HG03045 (cell line): ENCODE measurements at regions not wholly inside any gene's neighbourhood (a gene's known extent, or its start where the extent isn't known, plus 50 kb on each side); places are given as distances from the start of the nearest gene placed in this dataset.

Source experiments
- ATAC-seq: cut with Tn5 transposase; IDR thresholded peaks from one replicate; pipeline ENCODE4 v1.9.1; 2021; ENCODE audit warnings: mild to moderate bottlenecking, moderate library complexity; ENCODE audit not compliant: unreplicated experiment

DNA sequence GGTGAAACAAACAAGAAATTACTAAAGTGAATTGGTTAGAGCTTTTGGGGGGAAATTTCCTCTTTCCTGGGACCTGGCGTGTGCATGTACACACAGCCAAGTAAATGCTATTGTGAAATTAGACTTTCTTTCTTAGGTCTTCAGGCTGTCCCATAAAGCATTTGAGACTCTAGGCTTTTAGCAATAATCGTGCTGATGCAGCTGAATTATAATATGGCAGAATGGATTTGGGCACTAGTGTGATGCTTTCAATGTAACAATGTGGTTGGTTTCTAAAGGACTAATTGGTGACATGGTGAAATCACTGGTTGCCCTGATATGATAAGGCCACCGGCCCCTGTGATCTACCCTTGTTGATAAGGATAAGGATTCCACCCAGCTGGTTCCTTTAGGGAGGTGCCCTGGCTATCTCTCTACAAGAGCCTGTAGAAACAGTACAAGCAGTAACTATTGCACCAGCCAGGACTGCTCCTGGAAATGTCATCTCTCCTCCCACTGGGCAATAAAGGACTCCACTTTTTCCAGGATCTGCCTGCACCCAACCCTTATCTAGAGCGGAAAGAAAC, 164.1 kb downstream of the TFAP2A start:
- ATAC-seq: no peak

DNA sequence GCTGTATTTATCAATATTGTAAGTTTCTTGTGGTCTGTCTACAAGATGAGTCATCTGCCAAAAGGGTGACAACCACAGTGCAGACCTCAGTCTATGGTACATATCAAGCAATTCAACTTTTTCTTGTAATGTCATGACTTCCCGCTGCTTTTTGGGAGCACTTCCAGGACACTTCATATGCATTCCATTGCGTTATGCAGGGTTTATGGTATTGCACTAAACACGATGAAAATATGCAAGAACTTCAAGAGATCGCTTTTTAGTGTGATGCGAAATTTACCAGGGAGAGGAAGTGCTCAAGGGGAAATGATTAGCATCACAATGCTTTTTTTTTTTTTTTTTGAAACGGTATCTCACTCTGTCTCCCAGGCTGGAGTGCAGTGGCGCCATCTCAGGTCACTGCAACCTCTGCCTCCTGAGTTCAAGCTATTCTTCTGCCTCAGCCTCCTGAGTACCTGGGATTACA, 166.5 kb downstream of the TFAP2A start:
- ATAC-seq: no peak

DNA sequence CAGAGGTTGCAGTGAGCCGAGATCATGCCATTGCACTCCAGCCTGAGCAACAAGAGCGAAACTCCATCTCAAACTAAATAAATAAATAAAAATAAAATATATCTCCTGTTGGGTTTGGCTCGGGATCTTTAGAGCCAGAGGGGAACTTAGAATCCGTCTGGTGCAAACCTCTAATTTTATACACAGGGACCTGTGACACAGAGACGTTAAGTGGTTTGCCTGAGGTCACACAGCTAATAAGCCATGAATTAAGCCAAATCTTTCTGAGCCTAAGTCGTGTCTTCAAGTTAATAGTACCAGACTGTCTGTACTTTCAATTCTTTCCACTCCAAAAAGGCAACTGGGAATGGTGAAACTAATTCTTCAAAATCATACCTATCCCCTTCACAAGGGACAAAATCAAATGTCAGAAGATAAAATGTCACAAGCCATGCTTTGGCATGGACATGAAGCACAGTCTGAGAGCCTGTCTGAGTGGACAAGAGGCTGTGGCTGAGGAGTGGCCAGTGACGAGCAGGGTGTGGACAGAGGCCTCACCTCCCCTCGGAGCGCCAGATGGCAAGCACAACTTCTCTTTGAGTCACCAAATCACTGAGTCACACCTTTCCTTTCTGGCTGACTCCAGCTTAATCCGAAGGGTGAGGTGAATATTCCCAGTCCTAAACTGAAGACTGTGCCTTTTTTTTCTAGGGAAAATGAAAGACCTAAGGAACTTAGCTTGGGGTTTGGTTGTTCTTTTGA, 177.4 kb downstream of the TFAP2A start:
- no peak for ATAC-seq

DNA sequence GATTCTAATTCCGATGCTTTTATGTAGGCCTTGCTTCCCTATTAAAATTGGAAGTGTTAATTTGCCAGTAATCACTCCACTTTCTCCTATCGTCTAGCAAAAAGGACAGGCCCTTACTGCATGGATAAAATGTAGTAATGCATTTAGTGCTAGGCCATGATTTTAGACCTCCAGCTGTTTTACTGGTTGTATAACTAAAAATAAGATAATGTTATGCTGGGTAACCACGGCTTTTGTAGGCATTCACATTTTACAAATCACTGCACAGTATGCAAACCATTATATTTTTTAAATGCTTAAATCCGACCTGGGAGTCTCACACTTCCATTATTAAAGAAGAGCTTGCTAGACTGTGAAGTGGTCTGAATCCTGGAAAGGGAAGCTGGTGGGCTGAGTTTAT, 179.5 kb downstream of the TFAP2A start:
- no peak for ATAC-seq

DNA sequence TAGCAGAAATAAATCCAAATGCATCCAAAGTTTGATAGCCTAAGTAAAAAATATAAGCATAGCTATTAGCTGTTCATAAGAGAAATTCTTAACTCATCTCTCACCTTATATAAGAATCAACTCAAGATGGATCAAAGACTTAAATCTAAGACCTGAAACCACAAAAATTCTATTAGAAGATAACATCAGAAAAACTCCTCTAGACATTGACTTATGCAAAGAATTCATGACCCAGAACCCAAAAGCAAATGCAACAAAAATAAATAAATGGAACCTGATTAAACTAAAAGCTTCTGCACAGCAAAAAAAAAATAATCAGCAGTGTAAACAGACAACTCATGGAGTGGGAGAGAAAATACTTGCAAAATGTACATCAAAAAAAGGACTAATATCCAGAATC, 184.3 kb downstream of the TFAP2A start:
- no peak for ATAC-seq

DNA sequence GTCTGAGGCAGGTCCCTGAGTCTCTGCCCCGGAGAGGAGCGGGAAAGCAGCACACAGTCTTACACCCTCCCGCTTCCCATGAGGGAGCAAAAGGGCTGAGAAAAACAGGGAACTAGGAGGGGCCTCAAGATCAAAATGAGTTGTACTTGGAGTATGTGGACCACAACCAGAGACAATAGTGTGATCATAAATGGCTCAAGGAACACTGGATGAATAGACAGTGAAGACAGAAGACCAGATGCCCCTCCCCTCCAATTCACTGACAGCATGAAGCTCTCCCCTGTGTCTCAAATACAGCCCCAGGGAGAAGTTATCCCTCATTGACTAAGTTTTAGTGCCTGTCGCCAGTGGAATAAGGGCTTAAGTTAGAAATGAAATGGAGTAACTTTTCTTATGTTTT, 191.0 kb downstream of the TFAP2A start:
- ATAC-seq: no peak

DNA sequence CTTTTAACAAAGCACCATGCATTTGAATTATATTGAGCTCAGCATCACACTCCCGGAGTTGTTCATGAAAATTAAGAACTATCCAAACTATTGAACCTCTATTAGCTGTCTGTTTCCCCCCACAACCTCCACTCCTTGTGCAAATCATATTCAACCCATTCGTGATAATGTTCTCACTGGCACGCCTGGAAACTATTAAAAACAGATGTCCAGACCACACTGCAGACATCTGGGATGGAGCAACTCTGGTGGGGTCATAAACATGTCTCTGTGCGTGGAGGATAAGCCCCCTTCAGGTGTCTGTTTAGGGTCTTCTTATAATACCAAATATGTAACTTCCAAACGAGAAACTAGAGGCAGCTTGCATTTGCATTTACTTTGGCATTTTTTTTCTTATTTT, 193.7 kb downstream of the TFAP2A start:
- no peak for ATAC-seq

DNA sequence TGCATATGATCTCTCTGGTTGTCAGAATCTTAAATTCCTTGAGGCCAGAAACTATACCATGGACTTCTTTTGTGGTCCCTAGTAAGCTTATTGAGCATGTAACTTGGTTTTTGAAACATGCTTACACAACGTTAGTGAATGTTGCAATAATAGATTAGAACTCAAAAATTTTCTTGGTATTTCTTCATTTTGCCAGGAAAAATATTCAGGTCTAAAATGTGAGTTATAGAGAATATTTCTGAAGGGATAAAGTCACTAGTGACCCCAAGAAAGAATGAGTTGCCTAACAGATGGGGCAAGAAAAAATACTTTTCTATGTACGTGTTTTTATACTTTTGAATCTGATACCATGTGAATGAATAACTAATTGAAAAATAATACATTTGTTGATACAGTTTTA, 195.4 kb downstream of the TFAP2A start:
- ATAC-seq: no peak

DNA sequence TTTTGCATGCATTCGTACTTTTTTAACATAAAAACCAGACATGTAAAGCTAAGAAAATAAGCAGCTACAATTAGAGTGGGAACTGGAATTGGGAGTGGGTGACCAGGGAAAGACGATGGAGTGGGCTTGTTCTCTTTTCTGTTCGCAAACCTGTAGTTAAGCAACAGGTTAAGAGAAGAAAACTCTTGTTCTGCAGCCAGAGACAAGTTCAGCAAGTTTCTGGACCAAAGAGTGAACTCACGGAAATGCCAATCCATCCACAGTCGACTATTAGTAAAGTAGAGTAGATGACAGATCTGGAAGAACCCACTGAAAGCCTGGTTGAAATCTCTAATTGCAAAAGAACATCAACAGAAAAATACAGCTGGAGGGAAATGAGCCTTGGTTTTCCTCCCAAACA, 197.8 kb downstream of the TFAP2A start:
- no peak for ATAC-seq

DNA sequence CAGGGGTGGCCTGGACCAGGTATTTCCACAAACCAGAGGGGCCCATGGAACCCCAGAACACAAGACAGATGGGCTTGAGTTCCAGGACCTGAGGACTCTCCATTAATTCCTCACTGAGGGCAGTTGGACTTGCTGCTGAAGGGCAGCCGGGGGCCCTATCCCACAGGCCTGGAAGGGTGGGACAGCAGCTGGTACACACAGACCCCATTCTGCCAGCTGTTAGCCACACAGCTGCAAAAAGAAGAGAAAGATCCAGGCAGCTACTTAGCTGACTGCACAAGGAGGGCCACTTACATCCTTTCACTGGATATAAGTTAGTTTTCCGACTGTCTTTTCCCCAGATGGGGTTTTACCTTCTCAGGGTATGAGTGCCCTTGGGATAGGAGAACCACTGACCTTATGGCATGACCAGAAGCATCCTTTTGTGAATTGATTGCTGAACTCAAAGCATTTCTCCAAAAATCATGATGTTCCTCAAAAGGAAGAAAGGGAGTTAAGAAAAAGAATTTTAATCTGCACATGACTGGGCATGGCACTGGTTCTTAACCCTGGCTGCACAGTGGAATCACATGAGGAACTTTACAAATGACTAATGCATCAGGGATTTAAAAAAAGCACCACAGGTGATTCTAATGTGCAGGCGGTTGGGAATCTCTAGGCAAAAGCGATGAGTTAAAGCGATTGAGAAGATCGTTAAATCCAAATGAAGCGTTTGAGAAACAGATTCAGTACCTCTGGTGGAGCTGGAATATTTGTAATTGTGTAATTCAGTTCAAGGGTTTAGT, 199.4 kb downstream of the TFAP2A start:
- ATAC-seq: no peak

DNA sequence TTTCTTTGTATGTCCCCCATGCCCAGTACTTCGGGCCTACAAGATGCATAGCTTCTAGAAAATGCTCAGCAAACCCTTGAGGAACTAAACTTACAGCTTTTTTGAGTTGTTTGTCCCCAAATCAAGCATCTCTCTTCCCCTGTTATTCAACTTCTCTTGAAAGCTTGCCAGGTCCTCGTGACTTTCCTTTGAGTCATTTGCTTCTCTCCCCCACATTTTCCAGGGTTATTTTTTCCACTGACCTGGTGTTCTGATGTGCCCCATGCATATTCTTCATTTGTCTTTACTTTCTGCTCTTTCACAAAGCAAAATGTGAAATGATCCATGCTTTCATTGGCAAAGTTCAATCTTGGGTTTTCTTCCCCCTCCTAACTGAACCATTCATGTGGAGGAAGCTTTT, 204.8 kb downstream of the TFAP2A start:
- ATAC-seq: no peak

DNA sequence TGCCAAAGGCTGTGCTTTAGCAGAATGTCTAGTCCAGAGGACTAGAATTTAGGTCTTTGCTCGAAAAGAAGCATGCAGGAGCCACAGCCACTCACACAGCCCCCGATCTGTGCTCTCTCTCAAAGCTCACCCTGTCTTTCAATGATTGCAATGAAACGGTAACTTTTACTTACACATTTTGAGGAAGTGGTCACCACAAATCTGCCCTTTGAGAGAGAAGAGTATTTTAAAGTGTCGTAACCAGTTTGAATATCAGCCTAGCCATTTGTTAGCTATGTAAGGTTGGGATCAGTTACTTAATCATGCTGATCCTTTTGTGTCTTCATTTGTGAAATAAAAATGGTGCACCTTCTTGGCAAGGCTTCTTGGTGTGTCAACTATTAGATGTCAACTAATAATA, 209.0 kb downstream of the TFAP2A start:
- ATAC-seq: no peak

DNA sequence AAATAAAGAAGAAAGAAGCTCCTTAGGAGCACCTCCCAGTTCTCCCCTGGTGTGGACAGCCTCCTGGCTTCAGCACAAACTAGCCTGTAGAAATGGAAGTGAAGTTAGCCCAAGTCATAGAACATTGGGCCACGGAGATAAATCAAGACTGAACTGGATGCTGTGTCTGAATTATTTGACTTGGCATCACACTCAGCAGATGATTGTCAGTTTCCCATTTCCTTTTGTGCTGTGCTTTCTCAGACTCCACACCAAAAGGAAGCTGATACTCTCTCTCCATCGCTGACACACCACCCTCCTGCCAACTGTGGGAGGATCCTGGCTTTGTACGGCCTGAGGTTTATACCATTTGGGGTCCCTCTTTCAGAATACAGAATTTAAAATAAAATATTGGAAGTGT, 209.8 kb downstream of the TFAP2A start:
- ATAC-seq: no peak

DNA sequence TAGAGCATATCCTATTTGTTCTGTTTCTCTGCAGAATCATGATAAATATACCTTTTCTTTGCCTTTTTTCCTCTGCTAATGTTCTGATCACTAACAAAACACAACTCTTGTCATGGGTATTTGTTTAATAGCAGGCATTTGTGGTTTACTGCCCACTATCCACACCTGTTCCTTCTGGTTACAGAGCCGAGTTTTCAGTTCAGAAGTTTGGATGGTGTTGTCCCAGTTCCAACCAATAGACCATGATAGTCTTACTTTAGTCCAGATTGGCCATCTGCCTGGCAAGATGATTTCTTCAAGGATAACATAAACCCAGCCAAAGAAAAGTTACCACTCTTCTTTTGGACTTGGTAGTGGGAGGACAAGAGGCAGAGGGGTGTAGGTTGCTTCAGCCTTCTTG, 211.2 kb downstream of the TFAP2A start:
- ATAC-seq: no peak

DNA sequence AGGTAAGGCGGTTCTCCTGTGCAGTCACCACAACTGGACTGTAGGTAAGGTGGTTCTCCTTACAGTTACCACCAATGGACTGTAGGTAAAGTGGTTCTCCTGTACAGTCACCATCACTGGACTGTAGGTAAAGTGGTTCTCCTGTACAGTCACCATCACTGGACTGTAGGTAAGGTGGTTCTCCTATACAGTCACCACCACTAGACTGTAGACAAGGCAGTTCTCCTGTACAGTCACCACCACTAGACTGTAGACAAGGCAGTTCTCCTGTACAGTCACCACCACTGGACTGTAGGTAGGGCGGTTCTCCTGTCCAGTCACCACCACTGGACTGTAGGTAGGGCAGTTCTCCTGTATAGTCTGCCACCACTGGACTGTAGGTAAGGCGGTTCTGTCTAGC, 212.3 kb downstream of the TFAP2A start:
- ATAC-seq: no peak

DNA sequence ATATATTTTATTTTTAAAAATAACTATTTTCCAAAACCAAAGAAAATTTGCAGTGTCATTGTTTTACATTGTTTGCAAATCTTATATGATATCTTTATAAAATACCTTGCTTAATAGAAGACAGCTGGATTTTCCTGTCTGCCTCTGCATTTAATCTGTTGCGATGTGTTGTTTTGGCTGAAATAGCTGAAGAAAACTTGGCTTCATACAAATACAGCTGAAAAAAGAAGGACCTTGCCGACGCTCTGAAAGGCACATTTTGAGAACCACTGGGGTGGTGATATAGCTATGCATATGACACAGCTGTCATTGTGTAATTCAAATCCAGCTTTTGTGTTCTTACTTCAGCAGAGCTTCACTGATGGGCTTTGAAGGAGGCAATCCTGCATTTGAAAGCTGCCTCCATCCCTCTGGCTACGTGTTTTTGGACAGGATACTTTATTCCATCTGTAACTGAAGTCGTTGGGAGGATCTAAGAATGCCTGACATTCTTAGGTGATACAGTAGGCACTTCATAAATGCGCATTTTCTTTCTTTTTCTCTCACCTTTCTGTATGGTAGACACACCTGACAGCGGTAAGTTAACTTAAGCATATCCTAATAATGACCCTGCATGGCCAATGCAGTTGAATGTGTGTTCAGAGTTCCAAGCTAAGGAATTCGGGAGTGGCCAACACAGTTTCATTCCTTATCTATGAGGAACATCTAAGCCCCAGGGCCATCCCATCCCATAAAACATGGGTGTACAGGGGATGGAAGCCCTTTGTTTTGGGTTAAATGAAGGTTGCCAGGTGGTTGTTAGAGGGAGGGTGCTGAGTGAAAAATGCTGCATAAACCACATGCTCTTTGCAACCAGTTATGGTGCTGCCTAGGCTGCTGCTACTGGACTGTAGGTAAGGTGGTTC, 213.0 kb downstream of the TFAP2A start:
- ATAC-seq: no peak

DNA sequence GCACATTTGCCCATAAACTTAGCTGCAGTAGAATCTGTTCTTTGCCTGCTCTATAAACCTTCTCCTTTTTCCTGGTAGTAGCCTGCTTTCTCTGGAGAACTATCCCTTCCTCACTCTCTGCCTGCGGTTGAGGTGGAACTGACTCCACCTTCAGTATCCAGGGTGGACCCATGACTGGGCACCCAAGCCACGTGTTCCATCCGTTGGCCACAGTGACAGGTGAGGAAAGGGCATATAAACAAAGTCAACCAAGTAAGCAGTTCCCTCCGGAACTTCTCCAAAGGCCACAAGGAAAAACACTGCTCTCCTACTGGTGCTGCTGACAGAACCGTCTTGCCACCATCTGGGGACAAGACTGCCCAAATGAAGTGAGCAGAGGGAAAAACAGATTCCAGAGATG, 218.8 kb downstream of the TFAP2A start:
- no peak for ATAC-seq

DNA sequence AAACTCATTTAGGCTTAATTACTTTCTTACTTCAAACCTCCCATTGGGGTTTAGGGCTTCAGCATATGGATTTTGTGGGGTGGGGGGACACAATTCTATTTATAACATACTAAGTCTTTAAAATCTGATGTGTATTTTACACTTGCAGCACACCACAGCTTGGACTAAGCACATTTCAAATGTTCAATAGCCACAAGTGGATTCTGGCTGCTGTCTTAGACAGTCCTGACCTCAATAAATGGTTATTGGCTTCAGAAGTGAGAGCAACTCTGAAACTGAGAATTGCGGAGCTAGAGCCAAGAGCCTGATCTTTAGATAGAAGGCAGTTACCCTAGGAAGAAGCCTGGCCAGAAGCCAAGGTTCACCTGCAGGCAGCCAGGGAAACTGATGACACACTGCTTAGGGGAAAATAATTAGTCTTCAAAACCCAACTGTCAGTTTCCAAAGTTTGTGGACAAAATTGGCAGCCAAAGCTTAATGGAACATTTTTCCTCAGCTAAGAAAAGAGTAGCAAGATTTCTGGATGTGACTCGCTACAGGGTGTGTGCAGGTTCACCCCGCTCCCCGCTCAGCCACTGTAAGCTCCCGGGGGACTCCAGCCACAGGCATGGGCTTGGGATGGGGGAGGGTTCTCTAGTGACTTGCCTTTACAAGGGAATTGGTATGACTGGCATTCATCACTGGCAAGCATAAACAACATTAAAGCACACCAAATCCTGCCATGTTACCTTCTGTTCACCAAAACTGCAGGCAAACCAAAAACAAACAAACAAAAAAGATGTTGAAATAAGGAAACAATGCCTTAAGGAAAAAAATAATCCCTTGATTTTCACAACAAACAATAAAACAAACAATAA, 219.8 kb downstream of the TFAP2A start:
- ATAC-seq: no peak

DNA sequence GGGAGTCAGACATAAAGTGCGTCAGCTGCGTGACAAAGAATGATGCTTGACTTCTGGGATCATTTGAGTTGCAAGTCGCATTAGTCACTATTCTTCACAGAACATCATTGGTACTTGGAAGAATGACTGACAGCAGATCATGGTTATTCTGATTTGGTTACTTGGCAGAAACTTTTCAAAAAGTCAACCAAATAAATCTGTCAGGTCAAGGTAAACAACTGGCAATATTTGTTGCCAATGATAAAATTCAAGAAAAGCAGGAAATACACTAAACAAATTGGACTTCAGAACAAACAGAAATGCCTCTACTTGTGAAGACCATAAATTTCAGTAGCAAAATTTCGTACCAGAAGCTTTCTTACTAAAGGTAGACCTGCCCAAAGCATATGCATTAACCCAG, 221.6 kb downstream of the TFAP2A start:
- no peak for ATAC-seq

DNA sequence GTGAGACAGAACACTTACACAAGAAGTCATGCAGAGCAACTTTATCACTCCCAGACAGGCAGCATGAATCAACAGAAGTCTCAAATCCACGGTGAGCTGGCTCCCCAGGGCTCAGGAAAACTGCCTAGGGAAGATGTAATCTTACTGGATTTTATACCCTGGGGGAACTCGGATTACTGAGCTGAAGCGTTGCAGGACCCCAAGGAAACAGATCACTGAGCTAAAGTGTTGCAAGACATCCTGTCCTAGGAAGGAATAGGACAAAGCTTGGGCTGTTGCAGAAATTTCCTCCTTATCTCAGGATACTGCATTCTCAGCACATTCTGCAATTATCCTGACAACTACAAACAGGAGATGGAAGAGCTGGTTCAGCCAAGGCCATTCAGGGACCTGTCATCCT, 224.8 kb downstream of the TFAP2A start:
- no peak for ATAC-seq
